Mucosa of descending colon (tissue), 3 donors: ENCODE measurements at regions not wholly inside any gene's neighbourhood (a gene's known extent, or its start where the extent isn't known, plus 50 kb on each side); places are given as distances from the start of the nearest gene placed in this dataset.

Experiments used
- ATAC-seq: fragments of 200-7000 bp; cut with Tn5 transposase; one replicate; pipeline ENCODE4 v1.9.1; 2020; ENCODE audit warnings: mild to moderate bottlenecking, moderate library complexity
- DNase-seq, 3 donors: peaks; one replicate each; pipeline ENCODE4 v3.0.0-alpha.2; 2020
- H3K36me3 ChIP-seq: fragments of 200-600 bp; one replicate; pipeline ENCODE4 v1.8.0; 2021; ENCODE audit warnings: low read depth, mild to moderate bottlenecking
- H3K4me1 ChIP-seq: fragments of 200-600 bp; one replicate; pipeline ENCODE4 v1.8.0; 2021; ENCODE audit warnings: low read depth, mild to moderate bottlenecking
- H3K4me3 ChIP-seq: fragments of 200-600 bp; one replicate; pipeline ENCODE4 v1.8.0; 2021; ENCODE audit warnings: mild to moderate bottlenecking
- H3K9me3 ChIP-seq: fragments of 200-600 bp; one replicate; pipeline ENCODE4 v1.8.0; 2021; ENCODE audit warnings: mild to moderate bottlenecking
- CTCF ChIP-seq: fragments of 200-600 bp; IDR thresholded peaks from one replicate; pipeline ENCODE4 v1.8.0; 2022; ENCODE audit warnings: antibody characterized with exemption, mild to moderate bottlenecking
- intact Hi-C, 2 donors: fragments of 100-400 bp; cut with DNase I in 1 of 2; cut with micrococcal nuclease in 1 of 2; formaldehyde crosslinking; loops; one replicate each; pipeline versions ENCODE4 v1.11.0 to v1.11.1; 2022; cut with DNase I, micrococcal nuclease
- donor health status: DM: no; HTN: no; CAD: no; lungs with moderate emphysema.
- donor health status: DM: no; HTN: no; CAD: no.
- donor health status: DM: no; HTN: yes; CAD: no.

GRCh38 chr12:24152270-24152669, 202.8 kb upstream of the SOX5 start:
- ATAC-seq (no peak), DNase-seq (no peak)
- no peaks in the 10 kb centered on the region for H3K9me3 ChIP-seq
- H3K4me3 ChIP-seq: no peak overlapping the region
- no peaks in the 10 kb centered on the region for H3K4me1 ChIP-seq
- intact Hi-C loops: no loop called here
- H3K36me3 ChIP-seq: no peaks in the 10 kb centered on the region
- TF ChIP-seq CTCF: no peak

GRCh38 chr12:24143928-24144327, 194.5 kb upstream of the SOX5 start:
- no peaks in the 10 kb centered on the region for H3K4me1 ChIP-seq
- intact Hi-C loops: no loop called here
- no peaks in the 10 kb centered on the region for H3K9me3 ChIP-seq
- no peak for TF ChIP-seq CTCF
- DNase-seq (no peak), ATAC-seq (no peak)
- no peaks in the 10 kb centered on the region for H3K36me3 ChIP-seq
- no peak overlapping the region for H3K4me3 ChIP-seq

- Histone ChIP-seq H3K36me3 (no peaks in the 10 kb centered on the region), H3K4me3 (no peak overlapping the region), H3K4me1 (no peaks in the 10 kb centered on the region), H3K9me3 (no peaks in the 10 kb centered on the region)
- intact Hi-C loops: no loop called here
- DNase-seq: no peak
- ATAC-seq: no peak
- TF ChIP-seq CTCF: no peak
These were observed 189.6 kb upstream of the SOX5 start for GRCh38 chr12:24139035-24139434.

GRCh38 chr12:24138041-24138440, 188.6 kb upstream of the SOX5 start:
- no peaks in the 10 kb centered on the region for H3K9me3 ChIP-seq
- ATAC-seq: no peak
- DNase-seq: no peak
- intact Hi-C loops: no loop called here
- TF ChIP-seq CTCF: no peak
- no peak overlapping the region for H3K4me3 ChIP-seq
- no peaks in the 10 kb centered on the region for H3K4me1 ChIP-seq
- no peaks in the 10 kb centered on the region for H3K36me3 ChIP-seq

GRCh38 chr12:24135158-24135850, 185.8 kb upstream of the SOX5 start:
- Histone ChIP-seq H3K4me1 (no peaks in the 10 kb centered on the region), H3K36me3 (no peaks in the 10 kb centered on the region), H3K9me3 (no peaks in the 10 kb centered on the region), H3K4me3 (no peak overlapping the region)
- intact Hi-C loops: no loop called here
- ATAC-seq (no peak), DNase-seq (no peak)
- no peak for TF ChIP-seq CTCF

- intact Hi-C loops: no loop called here
- Histone ChIP-seq H3K4me3 (no peak overlapping the region), H3K9me3 (no peaks in the 10 kb centered on the region), H3K36me3 (no peaks in the 10 kb centered on the region), H3K4me1 (no peaks in the 10 kb centered on the region)
- ATAC-seq (no peak), DNase-seq (no peak)
- no peak for TF ChIP-seq CTCF
These were observed 184.6 kb upstream of the SOX5 start for GRCh38 chr12:24134092-24134491.
